ENCODE measurements at regions not wholly inside any gene's neighbourhood (a gene's known extent, or its start where the extent isn't known, plus 50 kb on each side); places are given as distances from the start of the nearest gene placed in this dataset.

DNA sequence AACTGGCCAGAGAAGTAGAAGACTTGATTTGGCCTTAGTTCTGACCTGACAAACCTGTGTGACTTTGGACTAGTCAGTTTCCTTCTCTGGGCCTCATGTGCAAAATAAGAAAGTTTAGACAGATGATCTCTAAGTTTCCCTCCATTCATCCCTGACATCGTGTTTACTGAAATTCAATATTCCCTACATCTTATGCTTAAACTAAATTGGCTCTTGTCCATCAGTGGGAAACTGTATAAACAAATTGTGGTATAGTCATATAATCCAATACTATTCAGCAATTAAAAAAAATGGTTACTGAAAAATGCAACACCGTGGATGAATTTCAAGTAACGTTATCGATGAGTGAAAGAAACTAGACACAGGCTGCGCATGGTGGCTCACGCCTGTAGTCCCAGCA is 64.4 kb upstream of the HRH1 start:
- Histone ChIP-seq H3K4me1 (ENCODE audit: control insufficient read depth in 2 of 2, insufficient read depth in 2 of 2, low read length in 2 of 2) (no peaks in the 10 kb centered on the region), H3K36me3 (ENCODE audit: control insufficient read depth in 2 of 3, insufficient read depth in 3 of 3, low read length in 3 of 3) (no peaks in the 10 kb centered on the region), H3K4me3 (ENCODE audit: low read length) (no peak overlapping the region), H3K27ac (ENCODE audit: low read depth, low read length) (no peak overlapping the region), H3K27me3 (ENCODE audit: control insufficient read depth in 2 of 2, insufficient read depth in 2 of 2, low read length in 2 of 2) (no peaks in the 10 kb centered on the region), H3K9me3 (ENCODE audit: control insufficient read depth in 2 of 3, low read length in 3 of 3) (no peaks in the 10 kb centered on the region)
- intact Hi-C loops (cut with micrococcal nuclease): no loop called here
- DNase-seq (no peak), ATAC-seq (no peak)
- Mint-ChIP-seq H3K4me3 (no peak overlapping the region), H3K27me3 (no peaks in the 10 kb centered on the region), H3K9me3 (peaks cover 0 to 2% (median 0%) of the 10 kb centered on the region in 11 donors), H3K36me3 (no peaks in the 10 kb centered on the region), H3K27ac (no peak overlapping the region), H3K4me1 (peaks cover 0 to 1% (median 0%) of the 10 kb centered on the region in 7 donors)
- ChIA-PET CTCF (no interaction called here), POLR2A (no interaction called here)

GRCh38 chr3:11090551-11090950 is 63.7 kb upstream of the HRH1 start:
- Mint-ChIP-seq H3K9me3 (no peaks in the 10 kb centered on the region), H3K27ac (no peak overlapping the region), H3K36me3 (no peaks in the 10 kb centered on the region), H3K4me3 (no peak overlapping the region), H3K4me1 (peaks cover 0 to 4% (median 0%) of the 10 kb centered on the region in 7 donors), H3K27me3 (no peaks in the 10 kb centered on the region)
- intact Hi-C loops (cut with micrococcal nuclease): no loop called here
- ChIA-PET CTCF (interaction anchor here (0.6 kb wide), 1 partner anchor 9 kb away, joined by 4 read pairs; no protein-coding TSS in a partner anchor), POLR2A (no interaction called here)
- Histone ChIP-seq H3K4me1 (ENCODE audit: control insufficient read depth in 2 of 2, insufficient read depth in 2 of 2, low read length in 2 of 2) (no peaks in the 10 kb centered on the region), H3K4me3 (ENCODE audit: low read length) (no peak overlapping the region), H3K36me3 (ENCODE audit: control insufficient read depth in 2 of 3, insufficient read depth in 3 of 3, low read length in 3 of 3) (no peaks in the 10 kb centered on the region), H3K27ac (ENCODE audit: low read depth, low read length) (no peak overlapping the region), H3K27me3 (ENCODE audit: control insufficient read depth in 2 of 2, insufficient read depth in 2 of 2, low read length in 2 of 2) (no peaks in the 10 kb centered on the region), H3K9me3 (ENCODE audit: control insufficient read depth in 2 of 3, low read length in 3 of 3) (no peaks in the 10 kb centered on the region)
- DNase-seq: no peak
- no peak for ATAC-seq

GRCh38 chr3:11091088-11091590 is 63.2 kb upstream of the HRH1 start:
- H3K27me3 Mint-ChIP-seq: no peaks in the 10 kb centered on the region
- ATAC-seq (no peak), DNase-seq (no peak)
- H3K4me3 ChIP-seq (ENCODE audit: low read length): no peak overlapping the region
- H3K27ac Mint-ChIP-seq: no peak overlapping the region
- no peak overlapping the region for H3K27ac ChIP-seq (ENCODE audit: low read depth, low read length)
- ChIA-PET CTCF (interaction anchor here (0.6 kb wide), 1 partner anchor 9 kb away, joined by 4 read pairs; no protein-coding TSS in a partner anchor), POLR2A (no interaction called here)
- no peaks in the 10 kb centered on the region for H3K9me3 Mint-ChIP-seq
- H3K27me3 ChIP-seq (ENCODE audit: control insufficient read depth in 2 of 2, insufficient read depth in 2 of 2, low read length in 2 of 2): no peaks in the 10 kb centered on the region
- H3K4me1 Mint-ChIP-seq: peaks cover 0 to 4% (median 0%) of the 10 kb centered on the region in 7 donors
- H3K36me3 ChIP-seq (ENCODE audit: control insufficient read depth in 2 of 3, insufficient read depth in 3 of 3, low read length in 3 of 3): no peaks in the 10 kb centered on the region
- H3K36me3 Mint-ChIP-seq: no peaks in the 10 kb centered on the region
- intact Hi-C loops (cut with micrococcal nuclease): no loop called here
- H3K4me3 Mint-ChIP-seq: no peak overlapping the region
- no peaks in the 10 kb centered on the region for H3K9me3 ChIP-seq (ENCODE audit: control insufficient read depth in 2 of 3, low read length in 3 of 3)
- H3K4me1 ChIP-seq (ENCODE audit: control insufficient read depth in 2 of 2, insufficient read depth in 2 of 2, low read length in 2 of 2): no peaks in the 10 kb centered on the region

- Mint-ChIP-seq H3K4me3 (no peak overlapping the region), H3K36me3 (no peaks in the 10 kb centered on the region), H3K4me1 (peaks cover 0 to 9% (median 4%) of the 10 kb centered on the region in 7 donors), H3K27ac (no peak overlapping the region), H3K9me3 (no peaks in the 10 kb centered on the region), H3K27me3 (peaks cover 0 to 4% (median 0%) of the 10 kb centered on the region in 5 donors)
- Histone ChIP-seq H3K36me3 (ENCODE audit: control insufficient read depth in 2 of 3, insufficient read depth in 3 of 3, low read length in 3 of 3) (no peaks in the 10 kb centered on the region), H3K27me3 (ENCODE audit: control insufficient read depth in 2 of 2, insufficient read depth in 2 of 2, low read length in 2 of 2) (no peaks in the 10 kb centered on the region), H3K4me3 (ENCODE audit: low read length) (no peak overlapping the region), H3K4me1 (ENCODE audit: control insufficient read depth in 2 of 2, insufficient read depth in 2 of 2, low read length in 2 of 2) (no peaks in the 10 kb centered on the region), H3K9me3 (ENCODE audit: control insufficient read depth in 2 of 3, low read length in 3 of 3) (no peaks in the 10 kb centered on the region), H3K27ac (ENCODE audit: low read depth, low read length) (no peak overlapping the region)
- ChIA-PET POLR2A (no interaction called here), CTCF (no interaction called here)
- DNase-seq: no peak
- no peak for ATAC-seq
- intact Hi-C loops (cut with micrococcal nuclease): no loop called here
These were observed 62.5 kb upstream of the HRH1 start for GRCh38 chr3:11091791-11092190.

DNA sequence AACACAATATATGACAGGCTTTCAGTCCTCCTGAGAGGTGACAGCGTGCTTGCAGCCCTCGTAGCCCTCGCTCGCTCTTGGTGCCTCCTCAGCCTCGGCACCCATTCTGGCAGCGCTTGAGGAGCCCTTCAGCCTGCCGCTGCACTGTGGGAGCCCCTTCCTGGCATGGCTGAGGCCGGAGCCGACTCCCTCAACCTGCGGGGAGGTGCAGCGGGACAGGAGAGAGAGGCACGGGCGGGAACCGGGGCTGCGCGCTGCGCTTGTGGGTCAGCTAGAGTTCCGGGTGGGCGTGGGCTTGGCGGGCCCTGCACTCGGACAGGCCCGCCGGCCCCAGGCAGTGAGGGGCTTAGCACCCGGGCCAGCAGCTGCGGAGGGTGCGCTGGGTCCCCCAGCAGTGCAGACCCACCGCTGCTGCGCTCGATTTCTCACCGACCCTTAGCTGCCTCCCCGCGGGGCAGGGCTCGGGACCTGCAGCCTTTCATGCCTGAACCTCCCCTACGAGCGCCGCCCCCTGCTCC is 60.4 kb upstream of the HRH1 start:
- ATAC-seq: no peak
- Mint-ChIP-seq H3K4me3 (no peak overlapping the region), H3K27me3 (peaks cover 0 to 4% (median 0%) of the 10 kb centered on the region in 5 donors), H3K4me1 (peaks cover 0 to 16% (median 4%) of the 10 kb centered on the region in 7 donors), H3K36me3 (no peaks in the 10 kb centered on the region), H3K27ac (no peak overlapping the region), H3K9me3 (no peaks in the 10 kb centered on the region)
- DNase-seq: no peak
- H3K36me3 ChIP-seq (ENCODE audit: control insufficient read depth in 2 of 3, insufficient read depth in 3 of 3, low read length in 3 of 3): no peaks in the 10 kb centered on the region
- no peaks in the 10 kb centered on the region for H3K4me1 ChIP-seq (ENCODE audit: control insufficient read depth in 2 of 2, insufficient read depth in 2 of 2, low read length in 2 of 2)
- ChIA-PET POLR2A (no interaction called here), CTCF (interaction anchor here (0.5 to 0.8 kb wide), 2 partner anchors 21 to 805 kb away, joined by 3 read pairs; no protein-coding TSS in a partner anchor)
- no peaks in the 10 kb centered on the region for H3K27me3 ChIP-seq (ENCODE audit: control insufficient read depth in 2 of 2, insufficient read depth in 2 of 2, low read length in 2 of 2)
- no peak overlapping the region for H3K4me3 ChIP-seq (ENCODE audit: low read length)
- intact Hi-C loops (cut with micrococcal nuclease): no loop called here
- H3K27ac ChIP-seq (ENCODE audit: low read depth, low read length): no peak overlapping the region
- no peaks in the 10 kb centered on the region for H3K9me3 ChIP-seq (ENCODE audit: control insufficient read depth in 2 of 3, low read length in 3 of 3)

DNA sequence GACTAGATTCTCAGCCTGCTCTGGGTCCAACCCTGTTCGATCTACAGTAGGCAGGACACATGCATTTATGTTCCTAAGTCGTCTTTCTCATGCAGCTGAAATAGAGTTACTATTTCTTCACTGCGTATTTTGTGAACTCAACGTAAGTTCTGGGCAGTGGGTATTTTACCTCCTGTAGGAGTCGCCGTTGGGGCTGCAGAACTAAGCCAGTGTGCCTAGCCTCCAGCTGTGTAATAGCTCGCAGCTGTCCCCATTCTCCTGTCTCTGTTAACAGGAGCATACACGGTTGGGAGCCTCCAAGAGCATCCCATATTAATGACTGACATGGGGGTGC is 58.4 kb upstream of the HRH1 start:
- ChIA-PET CTCF (no interaction called here), POLR2A (no interaction called here)
- Histone ChIP-seq H3K27me3 (ENCODE audit: control insufficient read depth in 2 of 2, insufficient read depth in 2 of 2, low read length in 2 of 2) (no peaks in the 10 kb centered on the region), H3K4me3 (ENCODE audit: low read length) (no peak overlapping the region), H3K27ac (ENCODE audit: low read depth, low read length) (no peak overlapping the region), H3K9me3 (ENCODE audit: control insufficient read depth in 2 of 3, low read length in 3 of 3) (no peaks in the 10 kb centered on the region), H3K4me1 (ENCODE audit: control insufficient read depth in 2 of 2, insufficient read depth in 2 of 2, low read length in 2 of 2) (no peaks in the 10 kb centered on the region), H3K36me3 (ENCODE audit: control insufficient read depth in 2 of 3, insufficient read depth in 3 of 3, low read length in 3 of 3) (no peaks in the 10 kb centered on the region)
- Mint-ChIP-seq H3K4me1 (peaks cover 0 to 16% (median 4%) of the 10 kb centered on the region in 7 donors), H3K4me3 (peak overlapping the region in 2 of 10 donors; percentile 3 to 4), H3K36me3 (no peaks in the 10 kb centered on the region), H3K9me3 (peaks cover 0 to 1% (median 0%) of the 10 kb centered on the region in 11 donors), H3K27ac (no peak overlapping the region), H3K27me3 (peaks cover 0 to 10% (median 0%) of the 10 kb centered on the region in 5 donors)
- ATAC-seq (no peak), DNase-seq (no peak)
- intact Hi-C loops (cut with micrococcal nuclease): no loop called here
